A673 (cell line): ENCODE measurements at regions not wholly inside any gene's neighbourhood (a gene's known extent, or its start where the extent isn't known, plus 50 kb on each side); places are given as distances from the start of the nearest gene placed in this dataset.

ENCODE experiments used
- EZH2 ChIP-seq: fragments of 200-600 bp; sonication (generic); IDR thresholded peaks from 2 replicates; pipeline ENCODE4 v1.6.1; 2017; ENCODE audit warnings: borderline replicate concordance, low read depth, mild to moderate bottlenecking, mixed read lengths, antibody characterized with exemption, low read length; ENCODE audit not compliant: poor library complexity, severe bottlenecking
- TF ChIP-seq, protein P1 (sequence below): fragments of 300-800, 200-600 bp; sonication (generic); conservative IDR thresholded peaks from 2 replicates; pipeline ENCODE4 v1.5.1; 2017; ENCODE audit warnings: low read depth, mild to moderate bottlenecking, antibody characterized with exemption, low read length, moderate library complexity, mixed read lengths

DNA sequence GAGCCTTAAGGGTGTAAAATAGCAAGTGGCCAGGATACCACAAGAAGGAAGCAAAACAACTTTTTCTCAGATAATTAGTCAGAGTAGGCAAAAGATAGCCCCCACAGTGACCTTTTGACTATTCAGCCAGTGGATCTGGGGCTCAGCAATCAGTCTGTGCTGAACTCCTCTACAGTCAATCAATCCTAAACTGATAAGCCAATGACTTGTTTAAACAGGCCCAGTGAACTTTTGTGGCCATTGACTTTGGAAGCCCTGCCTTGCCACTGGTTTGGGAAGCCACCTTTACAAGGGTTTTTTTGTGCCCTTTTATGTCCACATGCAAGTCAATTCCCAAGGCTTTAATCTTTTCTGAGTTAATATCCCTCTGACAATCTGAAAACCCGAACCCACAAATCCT lies 1565.0 kb upstream of the WWC1 start:
- TF ChIP-seq, protein P1, sequence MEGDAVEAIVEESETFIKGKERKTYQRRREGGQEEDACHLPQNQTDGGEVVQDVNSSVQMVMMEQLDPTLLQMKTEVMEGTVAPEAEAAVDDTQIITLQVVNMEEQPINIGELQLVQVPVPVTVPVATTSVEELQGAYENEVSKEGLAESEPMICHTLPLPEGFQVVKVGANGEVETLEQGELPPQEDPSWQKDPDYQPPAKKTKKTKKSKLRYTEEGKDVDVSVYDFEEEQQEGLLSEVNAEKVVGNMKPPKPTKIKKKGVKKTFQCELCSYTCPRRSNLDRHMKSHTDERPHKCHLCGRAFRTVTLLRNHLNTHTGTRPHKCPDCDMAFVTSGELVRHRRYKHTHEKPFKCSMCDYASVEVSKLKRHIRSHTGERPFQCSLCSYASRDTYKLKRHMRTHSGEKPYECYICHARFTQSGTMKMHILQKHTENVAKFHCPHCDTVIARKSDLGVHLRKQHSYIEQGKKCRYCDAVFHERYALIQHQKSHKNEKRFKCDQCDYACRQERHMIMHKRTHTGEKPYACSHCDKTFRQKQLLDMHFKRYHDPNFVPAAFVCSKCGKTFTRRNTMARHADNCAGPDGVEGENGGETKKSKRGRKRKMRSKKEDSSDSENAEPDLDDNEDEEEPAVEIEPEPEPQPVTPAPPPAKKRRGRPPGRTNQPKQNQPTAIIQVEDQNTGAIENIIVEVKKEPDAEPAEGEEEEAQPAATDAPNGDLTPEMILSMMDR: no peak
- no peak for TF ChIP-seq EZH2
